ENCODE measurements at regions not wholly inside any gene's neighbourhood (a gene's known extent, or its start where the extent isn't known, plus 50 kb on each side); places are given as distances from the start of the nearest gene placed in this dataset.
"Not testable (repeated sequence)": the region's sequence is repeated elsewhere in the genome, so short reads cannot be mapped to it uniquely, and the experiment has no call there.

DNA sequence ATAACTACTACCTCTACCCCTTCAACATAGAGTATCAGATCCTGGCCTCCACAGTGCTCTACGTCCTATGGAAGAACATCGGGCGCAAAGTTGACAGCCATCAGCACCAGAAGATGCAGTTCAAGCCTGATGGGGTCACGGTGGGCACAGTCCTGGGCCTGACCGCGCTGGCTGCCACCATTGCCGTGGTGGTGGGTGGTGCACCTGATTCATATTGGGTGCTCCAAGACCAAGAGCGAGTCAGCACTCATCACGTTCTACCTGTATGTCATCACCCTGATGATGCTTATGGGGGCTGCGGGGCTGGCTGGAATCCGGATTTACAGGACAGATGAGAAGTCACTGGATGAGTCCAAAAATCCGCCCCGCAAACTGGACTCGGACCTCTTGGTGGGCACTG, 846.4 kb downstream of the RPIA start:
- ATAC-seq; H3K4me3 ChIP-seq; H3K9me3 ChIP-seq; H3K27me3 ChIP-seq; H3K36me3 ChIP-seq; intact Hi-C loops (cut with DNase I); H3K27ac ChIP-seq; H3K4me1 ChIP-seq; DNase-seq: not testable (repeated sequence)
- WGBS (ENCODE audit: insufficient coverage, low coverage, low lambda C conversion rate, missing lambda C conversion rate), result no CpG with 5 or more reads among the region's 14 CpGs

GRCh38 chr2:89544110-89544509, 852.6 kb downstream of the RPIA start:
- H3K27me3 ChIP-seq; intact Hi-C loops (cut with DNase I); H3K4me1 ChIP-seq; ATAC-seq; H3K27ac ChIP-seq; H3K4me3 ChIP-seq; H3K9me3 ChIP-seq; H3K36me3 ChIP-seq: not testable (repeated sequence)
- peak; percentile 6 to 23 (median 21) for DNase-seq
- 55% methylated on average over 3 of the region's 8 CpGs for WGBS (ENCODE audit: insufficient coverage, low coverage, low lambda C conversion rate, missing lambda C conversion rate)

DNA sequence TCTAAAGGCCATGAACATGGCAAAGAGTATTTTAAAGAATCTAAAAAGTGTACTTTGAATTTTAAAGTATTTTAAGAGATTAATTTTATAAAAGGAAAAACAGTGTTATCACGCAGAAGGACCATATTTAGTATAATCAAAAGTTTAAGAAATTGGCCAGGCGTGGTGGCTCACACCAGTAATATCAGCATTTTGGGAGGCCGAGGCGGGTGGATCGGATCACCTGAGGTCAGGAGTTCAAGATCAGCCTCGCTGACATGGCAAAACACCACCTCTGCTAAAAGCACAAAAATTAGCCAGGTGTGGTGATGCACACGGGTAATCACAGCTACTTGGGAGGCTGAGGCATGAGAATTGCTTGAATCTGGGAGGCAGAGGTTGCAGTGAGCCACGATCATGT, 887.7 kb downstream of the RPIA start:
- H3K4me1 ChIP-seq; intact Hi-C loops (cut with DNase I); H3K4me3 ChIP-seq; H3K27ac ChIP-seq; H3K36me3 ChIP-seq; ATAC-seq; H3K27me3 ChIP-seq; H3K9me3 ChIP-seq: not testable (repeated sequence)
- WGBS (ENCODE audit: insufficient coverage, low coverage, low lambda C conversion rate, missing lambda C conversion rate), result 60% methylated on average over 7 of the region's 8 CpGs
- DNase-seq, result peak in 1 of 3 donors; percentile 34

DNA sequence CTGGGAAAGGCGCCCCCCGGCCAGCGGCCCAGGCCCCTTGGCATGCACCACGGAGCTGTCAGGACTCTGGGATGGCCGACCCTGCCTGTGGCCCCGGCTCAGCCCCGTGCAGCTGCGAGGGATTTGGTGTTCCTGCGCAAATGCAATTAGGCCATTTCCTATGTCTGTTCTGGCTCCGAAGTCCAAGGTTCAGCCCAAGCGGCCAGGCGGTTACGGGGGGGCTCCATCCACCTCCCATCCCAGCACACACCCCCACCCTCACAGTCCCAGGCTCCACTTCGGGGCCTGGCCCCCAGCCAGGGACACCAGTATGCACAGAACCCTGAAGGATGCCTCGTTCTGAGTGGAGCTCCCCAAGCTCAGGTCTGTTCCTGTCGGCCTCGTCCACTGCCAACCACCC, 891.3 kb downstream of the RPIA start:
- H3K36me3 ChIP-seq; intact Hi-C loops (cut with DNase I): not testable (repeated sequence)
- peak in 1 of 3 donors; percentile 35 for DNase-seq

DNA sequence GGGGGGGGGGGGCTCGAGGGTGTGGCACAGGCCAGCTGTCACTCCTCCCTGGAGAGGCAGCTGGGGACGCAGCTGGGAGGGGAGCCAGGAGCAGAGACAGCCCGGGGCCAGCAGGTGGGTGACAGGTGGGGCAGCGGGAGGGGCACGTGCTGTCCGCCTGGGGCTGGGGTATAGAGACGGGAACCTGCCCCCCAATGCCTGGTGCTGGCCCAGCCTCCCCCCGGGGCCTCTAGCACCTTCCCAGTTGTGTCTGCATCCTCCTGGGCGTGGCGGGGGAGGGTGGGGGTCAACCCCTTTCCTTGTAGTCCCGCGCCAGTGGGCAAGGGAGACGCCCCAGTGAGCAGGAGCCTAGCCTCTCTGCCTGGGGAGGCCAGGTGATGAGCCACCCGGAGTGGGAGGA, 892.6 kb downstream of the RPIA start:
- WGBS (ENCODE audit: insufficient coverage, low coverage, low lambda C conversion rate, missing lambda C conversion rate), result no CpG with 5 or more reads among the region's 14 CpGs

More for the DNA sequence above, 891.3 kb downstream of the RPIA start:
- H3K4me3 ChIP-seq, ATAC-seq, H3K9me3 ChIP-seq, H3K4me1 ChIP-seq, H3K27me3 ChIP-seq, H3K27ac ChIP-seq: not testable (repeated sequence)
- WGBS (ENCODE audit: insufficient coverage, low coverage, low lambda C conversion rate, missing lambda C conversion rate), result no CpG with 5 or more reads among the region's 17 CpGs

DNA sequence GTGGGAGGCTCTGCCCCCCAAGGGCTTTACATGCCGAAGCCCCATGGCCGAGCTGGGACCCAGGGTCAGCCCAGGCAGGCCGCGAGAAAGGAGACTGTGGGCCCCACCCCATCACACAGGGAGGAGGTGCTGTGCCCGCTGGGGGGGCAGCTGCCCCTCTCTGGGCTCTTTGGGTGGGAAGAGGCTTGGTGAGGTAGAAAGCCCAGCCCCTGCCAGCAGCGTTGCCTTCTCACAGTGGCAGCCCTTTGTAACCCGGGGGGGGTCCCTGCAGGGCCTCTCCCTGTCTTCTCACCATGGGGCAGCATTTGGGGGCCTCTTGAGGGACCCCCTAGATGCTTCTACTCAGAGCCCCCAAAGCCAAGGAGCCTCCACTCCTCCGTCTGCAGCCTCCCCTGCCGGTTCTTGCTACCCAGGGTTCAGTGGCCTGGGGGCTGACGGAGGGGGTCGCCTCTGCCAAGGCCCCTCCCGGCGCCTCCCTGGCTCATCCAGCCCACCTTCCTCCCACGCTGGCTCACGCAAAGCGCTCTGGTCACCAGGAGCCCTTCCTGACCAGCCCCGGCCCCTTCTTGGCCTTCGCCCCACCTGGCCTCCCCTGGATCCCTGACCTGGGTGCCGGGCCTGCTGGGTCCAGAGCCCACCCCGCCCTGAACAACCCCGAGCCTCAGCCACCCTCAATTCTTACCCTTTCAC, 893.5 kb downstream of the RPIA start:
- H3K27ac ChIP-seq; H3K9me3 ChIP-seq; H3K27me3 ChIP-seq; DNase-seq; H3K4me1 ChIP-seq; intact Hi-C loops (cut with DNase I); ATAC-seq; H3K36me3 ChIP-seq: not testable (repeated sequence)
- H3K4me3 ChIP-seq, result peak overlapping the region in 2 of 3 donors; percentile 29 to 53
- no CpG with 5 or more reads among the region's 21 CpGs for WGBS (ENCODE audit: insufficient coverage, low coverage, low lambda C conversion rate, missing lambda C conversion rate)

More for the DNA sequence above, 892.6 kb downstream of the RPIA start:
- H3K4me1 ChIP-seq; H3K27ac ChIP-seq; H3K36me3 ChIP-seq; H3K9me3 ChIP-seq; H3K27me3 ChIP-seq; intact Hi-C loops (cut with DNase I); ATAC-seq; H3K4me3 ChIP-seq: not testable (repeated sequence)
- peak in 1 of 3 donors; percentile 42 for DNase-seq

GRCh38 chr2:89585558-89585920, 894.1 kb downstream of the RPIA start:
- ATAC-seq (peak; percentile 97 to 100 (median 98)), DNase-seq (peak; percentile 49 to 74 (median 64))
- H3K4me1 ChIP-seq; H3K27me3 ChIP-seq; H3K9me3 ChIP-seq; H3K36me3 ChIP-seq; intact Hi-C loops (cut with DNase I); H3K27ac ChIP-seq: not testable (repeated sequence)
- H3K4me3 ChIP-seq, result peak overlapping the region; percentile 18 to 53 (median 40)
- WGBS (ENCODE audit: insufficient coverage, low coverage, low lambda C conversion rate, missing lambda C conversion rate), result 19% methylated on average over 14 of the region's 34 CpGs

DNA sequence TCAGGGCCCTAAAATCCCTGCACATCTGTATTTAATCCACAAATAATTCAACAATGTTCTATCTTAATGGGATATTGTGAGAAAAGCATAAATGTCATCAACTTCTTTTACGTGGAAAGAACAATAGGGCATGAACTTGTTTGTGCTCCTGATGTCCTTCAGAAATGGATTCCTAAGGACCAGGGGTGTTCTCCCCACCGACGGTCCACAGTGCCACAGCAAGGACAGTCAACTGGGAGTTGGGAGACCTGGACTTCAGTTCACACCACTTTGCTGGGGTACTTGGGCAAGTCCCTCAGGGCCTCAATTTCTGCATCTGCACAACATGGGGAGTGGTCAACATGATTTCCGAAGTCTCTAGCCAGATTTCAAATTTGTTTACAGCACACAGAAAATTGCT, 908.4 kb downstream of the RPIA start:
- H3K27ac ChIP-seq; ATAC-seq; H3K9me3 ChIP-seq; DNase-seq; H3K36me3 ChIP-seq; H3K4me3 ChIP-seq; H3K4me1 ChIP-seq; H3K27me3 ChIP-seq; intact Hi-C loops (cut with DNase I): not testable (repeated sequence)
- 57% methylated on average over 3 of the region's 4 CpGs for WGBS (ENCODE audit: insufficient coverage, low coverage, low lambda C conversion rate, missing lambda C conversion rate)

DNA sequence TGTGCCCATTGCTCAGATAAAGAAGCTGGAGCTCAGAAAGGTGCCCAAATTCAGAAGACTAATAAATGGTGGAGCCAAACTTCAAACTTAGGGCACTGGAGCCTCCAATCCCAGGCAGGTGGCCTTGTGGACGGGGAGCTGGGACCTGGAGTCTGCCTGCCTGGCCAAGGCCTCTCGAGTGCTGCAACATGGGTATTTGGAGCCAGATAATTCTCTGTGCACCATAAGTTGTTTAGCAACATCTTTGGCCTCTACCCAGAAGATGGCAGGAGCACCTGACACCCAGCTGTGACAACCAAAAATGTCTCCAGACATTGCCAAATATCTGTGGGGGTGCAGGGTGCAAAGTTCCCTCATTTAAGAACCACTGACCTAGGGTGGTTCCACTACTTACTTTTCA, 915.0 kb downstream of the RPIA start:
- WGBS (ENCODE audit: insufficient coverage, low coverage, low lambda C conversion rate, missing lambda C conversion rate), result 40% methylated on average over 2 of the region's 2 CpGs
- H3K36me3 ChIP-seq; H3K4me3 ChIP-seq; DNase-seq; H3K27me3 ChIP-seq; H3K9me3 ChIP-seq; H3K27ac ChIP-seq; H3K4me1 ChIP-seq; intact Hi-C loops (cut with DNase I); ATAC-seq: not testable (repeated sequence)

DNA sequence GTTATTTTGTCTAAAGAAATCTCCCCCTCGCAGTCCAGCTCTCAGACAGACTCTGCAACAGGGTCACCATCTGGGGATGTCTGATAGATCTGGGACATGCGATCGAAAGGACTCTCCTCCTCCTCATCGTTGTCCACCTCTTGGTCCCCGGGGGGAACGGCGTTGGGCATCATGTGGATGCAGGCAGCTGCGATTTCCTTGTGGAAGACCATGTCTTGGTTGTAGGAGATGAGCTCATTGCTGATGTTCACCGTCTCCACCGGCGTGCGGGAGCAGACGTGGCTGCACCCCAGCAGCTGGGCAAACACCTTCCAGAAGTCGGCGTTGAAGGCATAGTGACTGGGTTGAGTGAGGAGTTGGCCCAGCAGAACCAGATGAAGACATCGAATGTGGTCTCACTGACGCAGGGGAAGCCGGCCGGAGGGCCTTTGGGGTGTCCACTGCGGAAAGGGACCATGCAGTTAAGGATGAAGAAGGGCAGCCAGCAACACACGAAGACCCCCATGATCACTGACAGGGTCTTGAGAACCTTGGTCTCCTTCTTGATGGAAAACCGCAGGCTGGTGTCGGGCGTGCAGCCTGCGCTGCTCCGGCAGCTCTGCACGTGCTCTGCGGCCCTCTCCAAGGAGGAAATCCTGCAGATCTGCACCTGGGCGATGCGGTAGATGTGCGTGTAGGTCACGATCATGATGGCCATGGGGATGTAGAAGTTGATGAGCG, 918.9 kb downstream of the RPIA start:
- ATAC-seq; H3K27me3 ChIP-seq; H3K4me1 ChIP-seq; H3K9me3 ChIP-seq; intact Hi-C loops (cut with DNase I); H3K4me3 ChIP-seq; H3K36me3 ChIP-seq; H3K27ac ChIP-seq: not testable (repeated sequence)
- WGBS (ENCODE audit: insufficient coverage, low coverage, low lambda C conversion rate, missing lambda C conversion rate), result 71% methylated on average over 24 of the region's 33 CpGs
- DNase-seq, result peak in 1 of 3 donors; percentile 13

DNA sequence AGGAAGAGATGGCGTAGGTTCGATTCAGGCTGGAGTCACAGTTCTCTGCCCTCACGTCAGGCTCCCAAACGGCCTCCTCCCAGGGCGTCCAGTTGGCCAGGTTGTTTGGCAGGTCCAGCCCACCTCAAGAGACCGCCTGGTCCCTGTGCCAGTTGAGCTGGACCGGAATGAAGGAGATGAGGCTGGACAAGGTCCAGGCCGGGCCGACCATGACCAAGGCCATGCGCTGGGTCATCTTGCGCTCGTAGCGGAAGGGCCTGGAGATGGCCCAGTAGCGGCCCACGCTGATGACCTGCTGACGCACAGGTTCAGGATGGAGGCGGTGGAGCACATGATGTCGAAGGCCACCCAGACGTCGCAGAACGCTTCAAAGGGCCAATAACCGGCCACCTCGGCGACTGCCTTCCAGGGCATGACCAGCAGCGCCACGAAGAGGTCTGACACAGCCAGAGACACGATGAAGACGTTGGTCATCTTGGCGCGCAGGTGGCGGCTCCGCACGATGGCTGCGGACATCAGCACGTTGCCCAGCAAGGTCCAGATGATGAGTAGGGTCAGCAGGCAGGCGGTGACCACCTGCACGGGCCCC, 919.5 kb downstream of the RPIA start:
- H3K4me1 ChIP-seq; H3K27ac ChIP-seq; H3K4me3 ChIP-seq; H3K9me3 ChIP-seq; ATAC-seq; H3K27me3 ChIP-seq; H3K36me3 ChIP-seq; intact Hi-C loops (cut with DNase I): not testable (repeated sequence)
- 74% methylated on average over 27 of the region's 37 CpGs for WGBS (ENCODE audit: insufficient coverage, low coverage, low lambda C conversion rate, missing lambda C conversion rate)
- DNase-seq, result peak in 1 of 3 donors; percentile 16
